IMR-90 (cell line): ENCODE measurements at regions not wholly inside any gene's neighbourhood (a gene's known extent, or its start where the extent isn't known, plus 50 kb on each side); places are given as distances from the start of the nearest gene placed in this dataset.

Source experiments
- ATAC-seq: fragments of 200-7000 bp; cut with Tn5 transposase; 2 replicates; pipeline ENCODE4 v1.9.1; 2020; ENCODE audit warnings: low read depth, mild to moderate bottlenecking, moderate library complexity
- BruUV-seq: library from RNA; stranded (reverse); fragments of 400-500 nt; replicated peaks from 2 replicates; lab custom pipeline; 2021; lab: Mats Ljungman, UMichigan
- CTCF ChIA-PET: fragments of 300-600 bp; formaldehyde crosslinking; extraction: SDS; loops from one replicate; lab custom pipeline; 2021; ENCODE audit warnings: antibody characterized with exemption; lab: Yijun Ruan, JAX
- POLR2A ChIA-PET: fragments of 300-600 bp; sonication (Branson Sonifier 250); formaldehyde crosslinking; loops from one replicate; lab custom pipeline; 2022; ENCODE audit warnings: antibody characterized with exemption; ENCODE audit not compliant: unreplicated experiment; lab: Charles Lee
- DNase-seq: peaks from one replicate; pipeline ENCODE4 v3.0.0; 2013
- H2AFZ ChIP-seq: replicated peaks from 2 replicates; pipeline ENCODE3; 2013; ENCODE audit warnings: low read length, mild to moderate bottlenecking; ENCODE audit not compliant: poor library complexity
- H2AK5ac ChIP-seq: 2 replicates; pipeline ENCODE4 v1.6.1; 2013; ENCODE audit warnings: low read depth, low read length, inconsistent platforms
- H2AK9ac ChIP-seq: replicated peaks from 2 replicates; pipeline ENCODE3; 2013; ENCODE audit warnings: mild to moderate bottlenecking, low read depth, low read length, moderate library complexity; ENCODE audit not compliant: poor library complexity
- H2BK120ac ChIP-seq: 2 replicates; pipeline ENCODE4 v1.6.1; 2013; ENCODE audit warnings: low read depth, low read length, inconsistent platforms
- H2BK15ac ChIP-seq: 3 replicates; pipeline ENCODE4 v1.6.1; 2013; ENCODE audit warnings: low read depth, low read length, inconsistent platforms
- H2BK20ac ChIP-seq: 2 replicates; pipeline ENCODE4 v1.6.1; 2013; ENCODE audit warnings: low read depth, mild to moderate bottlenecking, inconsistent platforms, low read length, moderate library complexity
- H2BK5ac ChIP-seq: 2 replicates; pipeline ENCODE4 v1.6.1; 2013; ENCODE audit warnings: mild to moderate bottlenecking, low read depth, low read length, inconsistent platforms; ENCODE audit not compliant: poor library complexity, severe bottlenecking
- H3K14ac ChIP-seq: replicated peaks from 2 replicates; pipeline ENCODE4 v1.6.1; 2013; ENCODE audit warnings: low read depth, low read length, inconsistent platforms
- H3K18ac ChIP-seq: 2 replicates; pipeline ENCODE4 v1.6.1; 2013; ENCODE audit warnings: low read depth, low read length, control low read depth
- H3K23ac ChIP-seq: 2 replicates; pipeline ENCODE4 v1.6.1; 2013; ENCODE audit warnings: low read depth, low read length, inconsistent platforms
- H3K27ac ChIP-seq: 2 replicates; pipeline ENCODE4 v1.5.1; 2013; ENCODE audit warnings: mild to moderate bottlenecking, control low read depth, low read length; ENCODE audit not compliant: insufficient read depth
- H3K27me3 ChIP-seq: 2 replicates; pipeline ENCODE4 v1.6.1; 2013; ENCODE audit warnings: low read length; ENCODE audit not compliant: control insufficient read depth, insufficient read depth
- H3K36me3 ChIP-seq: 2 replicates; pipeline ENCODE4 v1.6.1; 2013; ENCODE audit warnings: low read length, mixed read lengths; ENCODE audit not compliant: control insufficient read depth, insufficient read depth
- H3K4ac ChIP-seq: 2 replicates; pipeline ENCODE4 v1.6.1; 2013; ENCODE audit warnings: low read depth, low read length, inconsistent platforms
- H3K4me1 ChIP-seq: 2 replicates; pipeline ENCODE4 v1.6.1; 2013; ENCODE audit warnings: low read length, mixed read lengths; ENCODE audit not compliant: control insufficient read depth, insufficient read depth
- H3K4me2 ChIP-seq: 2 replicates; pipeline ENCODE4 v1.6.1; 2013; ENCODE audit warnings: low read depth, mild to moderate bottlenecking, control low read depth, low read length, moderate library complexity
- H3K4me3 ChIP-seq: 2 replicates; pipeline ENCODE4 v1.5.1; 2013; ENCODE audit warnings: low read depth, mild to moderate bottlenecking, control low read depth, low read length, moderate library complexity; ENCODE audit not compliant: insufficient read depth
- H3K56ac ChIP-seq: 2 replicates; pipeline ENCODE4 v1.6.1; 2013; ENCODE audit warnings: low read length, inconsistent platforms; ENCODE audit not compliant: insufficient read depth; ENCODE audit errors: extremely low read depth
- H3K79me1 ChIP-seq, 2 experiments: 2 replicates each; pipeline ENCODE4 v1.6.1; 2013; ENCODE audit warnings: low read length in 2 of 2, inconsistent platforms in 1 of 2, low read depth in 1 of 2
- H3K9ac ChIP-seq: 2 replicates; pipeline ENCODE4 v1.6.1; 2013; ENCODE audit warnings: low read depth, low read length, control low read depth
- H3K9me1 ChIP-seq: 2 replicates; pipeline ENCODE4 v1.6.1; 2013; ENCODE audit warnings: low read length, inconsistent platforms; ENCODE audit not compliant: insufficient read depth
- H3K9me3 ChIP-seq: 2 replicates; pipeline ENCODE4 v1.6.1; 2013; ENCODE audit warnings: low read length; ENCODE audit not compliant: control insufficient read depth, insufficient read depth
- H4K20me1 ChIP-seq: 2 replicates; pipeline ENCODE4 v1.6.1; 2013; ENCODE audit warnings: low read length, inconsistent platforms; ENCODE audit not compliant: insufficient read depth
- H4K5ac ChIP-seq: 2 replicates; pipeline ENCODE4 v1.6.1; 2013; ENCODE audit warnings: mild to moderate bottlenecking, low read depth, low read length, control low read depth
- H4K8ac ChIP-seq, 2 experiments: 2 replicates each; pipeline ENCODE4 v1.6.1; 2013; ENCODE audit warnings: low read depth in 2 of 2, low read length in 2 of 2, control low read depth in 1 of 2, inconsistent platforms in 1 of 2
- H4K91ac ChIP-seq: 2 replicates; pipeline ENCODE4 v1.6.1; 2013; ENCODE audit warnings: low read depth, low read length, inconsistent platforms; ENCODE audit not compliant: insufficient read depth
- CTCF ChIP-seq: conservative IDR thresholded peaks from 2 replicates; pipeline ENCODE4 v1.5.1; 2012; ENCODE audit warnings: mild to moderate bottlenecking, low read depth, low read length, improper control_type of control experiment
- ELK1 ChIP-seq: fragments of 150-350 bp; IDR thresholded peaks from 2 replicates; pipeline ENCODE4 v1.6.1; 2016; ENCODE audit warnings: low read depth, mild to moderate bottlenecking, low read length, moderate library complexity, borderline replicate concordance
- MAFK ChIP-seq: IDR thresholded peaks from 2 replicates; pipeline ENCODE4 v1.6.1; 2012; ENCODE audit warnings: low read depth, low read length, improper control_type of control experiment
- NFE2L2 ChIP-seq: fragments of 150-350 bp; IDR thresholded peaks from 2 replicates; pipeline ENCODE4 v1.6.1; 2016; ENCODE audit warnings: low read depth, mild to moderate bottlenecking, low read length
- RCOR1 ChIP-seq: IDR thresholded peaks from 2 replicates; pipeline ENCODE4 v1.6.1; 2012; ENCODE audit warnings: mild to moderate bottlenecking, low read length, improper control_type of control experiment; ENCODE audit not compliant: insufficient replicate concordance
- SMC3 ChIP-seq: fragments of 150-350 bp; IDR thresholded peaks from 2 replicates; pipeline ENCODE4 v1.6.1; 2016; ENCODE audit warnings: low read depth, mild to moderate bottlenecking, antibody characterized with exemption, low read length, moderate library complexity
- WGBS, 2 experiments: methylation state at CpG; one replicate each; pipeline versions ENCODE4 v1.1.5 to v1.1.7; 2013; ENCODE audit warnings: missing lambda C conversion rate in 2 of 2; ENCODE audit not compliant: insufficient read length in 1 of 2; ENCODE audit errors: extremely low coverage in 2 of 2; 5-methylcytosine and 5-hydroxymethylcytosine counted together
- dilution Hi-C: fragments of 300-500 bp; cut with HindIII; formaldehyde crosslinking; loops from one replicate; pipeline ENCODE4 v1.14.3; 2018; ENCODE audit warnings: low sequenced_read_pairs; ENCODE audit not compliant: unreplicated experiment
- in situ Hi-C: fragments of 300-500 bp; cut with MboI; formaldehyde crosslinking; loops from 3 replicates; pipeline ENCODE4 v1.14.3; 2019; ENCODE audit warnings: low sequenced_read_pairs, inconsistent platforms, mixed read lengths
- intact Hi-C: fragments of 100-400 bp; cut with micrococcal nuclease; formaldehyde crosslinking; loops from 2 replicates; pipeline ENCODE4 v1.10.0; 2022

- dilution Hi-C loops, result no loop called here
- Histone ChIP-seq H3K4ac (no peak overlapping the region), H2BK15ac (no peak overlapping the region), H3K18ac (no peak overlapping the region), H4K20me1 (no peaks in the 10 kb centered on the region), H3K27ac (no peak overlapping the region), H3K27me3 (no peaks in the 10 kb centered on the region), H2BK5ac (no peak overlapping the region), H3K36me3 (no peaks in the 10 kb centered on the region), H4K91ac (no peak overlapping the region), H3K9me3 (no peaks in the 10 kb centered on the region), H2BK120ac (no peak overlapping the region), H2AFZ (no peak overlapping the region), H3K4me2 (no peak overlapping the region), H3K14ac (no peak overlapping the region), H3K9ac (no peak overlapping the region), H3K56ac (no peak overlapping the region), H4K8ac (no peak overlapping the region), H3K9me1 (no peaks in the 10 kb centered on the region), H4K5ac (no peak overlapping the region), H3K23ac (no peak overlapping the region), H3K4me1 (no peaks in the 10 kb centered on the region), H2BK20ac (no peak overlapping the region), H2AK5ac (no peak overlapping the region), H3K4me3 (no peak overlapping the region), H2AK9ac (no peak overlapping the region), H3K79me1 (no peaks in the 10 kb centered on the region)
- DNase-seq (no peak), ATAC-seq (no peak)
- no peak for TF ChIP-seq ELK1
- TF ChIP-seq MAFK, result no peak
- no peak for TF ChIP-seq RCOR1
- no peak for TF ChIP-seq NFE2L2
- TF ChIP-seq SMC3, result no peak
- TF ChIP-seq CTCF, result no peak
- CTCF ChIA-PET, result no interaction called here
- POLR2A ChIA-PET, result no interaction called here
- WGBS, 2 experiments, result no CpG with 5 or more reads among the region's 2 CpGs
- in situ Hi-C loops, result no loop called here
- intact Hi-C loops, result no loop called here
- no TSS peak for BruUV-seq
Measured at GRCh38 chr18:39959839-39960238, 1995.2 kb upstream of the PIK3C3 start.
